IMR-90 (cell line): ENCODE measurements at regions not wholly inside any gene's neighbourhood (a gene's known extent, or its start where the extent isn't known, plus 50 kb on each side); places are given as distances from the start of the nearest gene placed in this dataset.

Source experiments
- ATAC-seq: fragments of 200-7000 bp; cut with Tn5 transposase; 2 replicates; pipeline ENCODE4 v1.9.1; 2020; ENCODE audit warnings: low read depth, mild to moderate bottlenecking, moderate library complexity
- BruUV-seq: library from RNA; stranded (reverse); fragments of 400-500 nt; replicated peaks from 2 replicates; lab custom pipeline; 2021; lab: Mats Ljungman, UMichigan
- CTCF ChIA-PET: fragments of 300-600 bp; formaldehyde crosslinking; extraction: SDS; loops from one replicate; lab custom pipeline; 2021; ENCODE audit warnings: antibody characterized with exemption; lab: Yijun Ruan, JAX
- POLR2A ChIA-PET: fragments of 300-600 bp; sonication (Branson Sonifier 250); formaldehyde crosslinking; loops from one replicate; lab custom pipeline; 2022; ENCODE audit warnings: antibody characterized with exemption; ENCODE audit not compliant: unreplicated experiment; lab: Charles Lee
- DNase-seq: peaks from one replicate; pipeline ENCODE4 v3.0.0; 2013
- H2AFZ ChIP-seq: replicated peaks from 2 replicates; pipeline ENCODE3; 2013; ENCODE audit warnings: low read length, mild to moderate bottlenecking; ENCODE audit not compliant: poor library complexity
- H2AK5ac ChIP-seq: 2 replicates; pipeline ENCODE4 v1.6.1; 2013; ENCODE audit warnings: low read depth, low read length, inconsistent platforms
- H2AK9ac ChIP-seq: replicated peaks from 2 replicates; pipeline ENCODE3; 2013; ENCODE audit warnings: mild to moderate bottlenecking, low read depth, low read length, moderate library complexity; ENCODE audit not compliant: poor library complexity
- H2BK120ac ChIP-seq: 2 replicates; pipeline ENCODE4 v1.6.1; 2013; ENCODE audit warnings: low read depth, low read length, inconsistent platforms
- H2BK15ac ChIP-seq: 3 replicates; pipeline ENCODE4 v1.6.1; 2013; ENCODE audit warnings: low read depth, low read length, inconsistent platforms
- H2BK20ac ChIP-seq: 2 replicates; pipeline ENCODE4 v1.6.1; 2013; ENCODE audit warnings: low read depth, mild to moderate bottlenecking, inconsistent platforms, low read length, moderate library complexity
- H2BK5ac ChIP-seq: 2 replicates; pipeline ENCODE4 v1.6.1; 2013; ENCODE audit warnings: mild to moderate bottlenecking, low read depth, low read length, inconsistent platforms; ENCODE audit not compliant: poor library complexity, severe bottlenecking
- H3K14ac ChIP-seq: replicated peaks from 2 replicates; pipeline ENCODE4 v1.6.1; 2013; ENCODE audit warnings: low read depth, low read length, inconsistent platforms
- H3K18ac ChIP-seq: 2 replicates; pipeline ENCODE4 v1.6.1; 2013; ENCODE audit warnings: low read depth, low read length, control low read depth
- H3K23ac ChIP-seq: 2 replicates; pipeline ENCODE4 v1.6.1; 2013; ENCODE audit warnings: low read depth, low read length, inconsistent platforms
- H3K27ac ChIP-seq: 2 replicates; pipeline ENCODE4 v1.5.1; 2013; ENCODE audit warnings: mild to moderate bottlenecking, control low read depth, low read length; ENCODE audit not compliant: insufficient read depth
- H3K27me3 ChIP-seq: 2 replicates; pipeline ENCODE4 v1.6.1; 2013; ENCODE audit warnings: low read length; ENCODE audit not compliant: control insufficient read depth, insufficient read depth
- H3K36me3 ChIP-seq: 2 replicates; pipeline ENCODE4 v1.6.1; 2013; ENCODE audit warnings: low read length, mixed read lengths; ENCODE audit not compliant: control insufficient read depth, insufficient read depth
- H3K4ac ChIP-seq: 2 replicates; pipeline ENCODE4 v1.6.1; 2013; ENCODE audit warnings: low read depth, low read length, inconsistent platforms
- H3K4me1 ChIP-seq: 2 replicates; pipeline ENCODE4 v1.6.1; 2013; ENCODE audit warnings: low read length, mixed read lengths; ENCODE audit not compliant: control insufficient read depth, insufficient read depth
- H3K4me2 ChIP-seq: 2 replicates; pipeline ENCODE4 v1.6.1; 2013; ENCODE audit warnings: low read depth, mild to moderate bottlenecking, control low read depth, low read length, moderate library complexity
- H3K4me3 ChIP-seq: 2 replicates; pipeline ENCODE4 v1.5.1; 2013; ENCODE audit warnings: low read depth, mild to moderate bottlenecking, control low read depth, low read length, moderate library complexity; ENCODE audit not compliant: insufficient read depth
- H3K56ac ChIP-seq: 2 replicates; pipeline ENCODE4 v1.6.1; 2013; ENCODE audit warnings: low read length, inconsistent platforms; ENCODE audit not compliant: insufficient read depth; ENCODE audit errors: extremely low read depth
- H3K79me1 ChIP-seq, 2 experiments: 2 replicates each; pipeline ENCODE4 v1.6.1; 2013; ENCODE audit warnings: low read length in 2 of 2, inconsistent platforms in 1 of 2, low read depth in 1 of 2
- H3K9ac ChIP-seq: 2 replicates; pipeline ENCODE4 v1.6.1; 2013; ENCODE audit warnings: low read depth, low read length, control low read depth
- H3K9me1 ChIP-seq: 2 replicates; pipeline ENCODE4 v1.6.1; 2013; ENCODE audit warnings: low read length, inconsistent platforms; ENCODE audit not compliant: insufficient read depth
- H3K9me3 ChIP-seq: 2 replicates; pipeline ENCODE4 v1.6.1; 2013; ENCODE audit warnings: low read length; ENCODE audit not compliant: control insufficient read depth, insufficient read depth
- H4K20me1 ChIP-seq: 2 replicates; pipeline ENCODE4 v1.6.1; 2013; ENCODE audit warnings: low read length, inconsistent platforms; ENCODE audit not compliant: insufficient read depth
- H4K5ac ChIP-seq: 2 replicates; pipeline ENCODE4 v1.6.1; 2013; ENCODE audit warnings: mild to moderate bottlenecking, low read depth, low read length, control low read depth
- H4K8ac ChIP-seq, 2 experiments: 2 replicates each; pipeline ENCODE4 v1.6.1; 2013; ENCODE audit warnings: low read depth in 2 of 2, low read length in 2 of 2, control low read depth in 1 of 2, inconsistent platforms in 1 of 2
- H4K91ac ChIP-seq: 2 replicates; pipeline ENCODE4 v1.6.1; 2013; ENCODE audit warnings: low read depth, low read length, inconsistent platforms; ENCODE audit not compliant: insufficient read depth
- NFE2L2 ChIP-seq: fragments of 150-350 bp; IDR thresholded peaks from 2 replicates; pipeline ENCODE4 v1.6.1; 2016; ENCODE audit warnings: low read depth, mild to moderate bottlenecking, low read length
- RFX5 ChIP-seq: IDR thresholded peaks from 2 replicates; pipeline ENCODE4 v1.8.0; 2012; ENCODE audit warnings: low read depth, mild to moderate bottlenecking, low read length, moderate library complexity
- WGBS, 2 experiments: methylation state at CpG; one replicate each; pipeline versions ENCODE4 v1.1.5 to v1.1.7; 2013; ENCODE audit warnings: missing lambda C conversion rate in 2 of 2; ENCODE audit not compliant: insufficient read length in 1 of 2; ENCODE audit errors: extremely low coverage in 2 of 2; 5-methylcytosine and 5-hydroxymethylcytosine counted together
- dilution Hi-C: fragments of 300-500 bp; cut with HindIII; formaldehyde crosslinking; loops from one replicate; pipeline ENCODE4 v1.14.3; 2018; ENCODE audit warnings: low sequenced_read_pairs; ENCODE audit not compliant: unreplicated experiment
- in situ Hi-C: fragments of 300-500 bp; cut with MboI; formaldehyde crosslinking; loops from 3 replicates; pipeline ENCODE4 v1.14.3; 2019; ENCODE audit warnings: low sequenced_read_pairs, inconsistent platforms, mixed read lengths
- intact Hi-C: fragments of 100-400 bp; cut with micrococcal nuclease; formaldehyde crosslinking; loops from 2 replicates; pipeline ENCODE4 v1.10.0; 2022
- TF ChIP-seq, protein P1 (sequence below): fragments of 150-350 bp; IDR thresholded peaks from 2 replicates; pipeline ENCODE4 v1.6.1; 2017; ENCODE audit warnings: mild to moderate bottlenecking, antibody characterized with exemption, low read length, low read depth

GRCh38 chr22:27201276-27201675 lies 543.9 kb downstream of the MIAT start:
- no peak overlapping the region for H2BK20ac ChIP-seq
- H2AK5ac ChIP-seq: no peak overlapping the region
- intact Hi-C loops (loop anchor here (5.0 kb wide), 1 partner anchor 601 kb away; the partner anchor contains the start of gene MN1), in situ Hi-C loops (no loop called here), dilution Hi-C loops (no loop called here)
- H3K4ac ChIP-seq: no peak overlapping the region
- POLR2A ChIA-PET: no interaction called here
- H3K56ac ChIP-seq: no peak overlapping the region
- no peak overlapping the region for H3K23ac ChIP-seq
- H3K9me1 ChIP-seq: peaks cover 2% of the 10 kb centered on the region; the same call in 1 of the 2 replicates
- H3K27me3 ChIP-seq: peaks cover 18% of the 10 kb centered on the region
- H3K9me3 ChIP-seq: peaks cover 5% of the 10 kb centered on the region
- no peak overlapping the region for H2BK120ac ChIP-seq
- no peak overlapping the region for H2AFZ ChIP-seq
- TF ChIP-seq, protein P1, sequence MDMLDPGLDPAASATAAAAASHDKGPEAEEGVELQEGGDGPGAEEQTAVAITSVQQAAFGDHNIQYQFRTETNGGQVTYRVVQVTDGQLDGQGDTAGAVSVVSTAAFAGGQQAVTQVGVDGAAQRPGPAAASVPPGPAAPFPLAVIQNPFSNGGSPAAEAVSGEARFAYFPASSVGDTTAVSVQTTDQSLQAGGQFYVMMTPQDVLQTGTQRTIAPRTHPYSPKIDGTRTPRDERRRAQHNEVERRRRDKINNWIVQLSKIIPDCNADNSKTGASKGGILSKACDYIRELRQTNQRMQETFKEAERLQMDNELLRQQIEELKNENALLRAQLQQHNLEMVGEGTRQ: no peak
- TF ChIP-seq RFX5: no peak
- TF ChIP-seq NFE2L2: no peak
- no peak overlapping the region for H3K9ac ChIP-seq
- H3K4me3 ChIP-seq: no peak overlapping the region
- H4K20me1 ChIP-seq: no peaks in the 10 kb centered on the region
- no peak overlapping the region for H2AK9ac ChIP-seq
- CTCF ChIA-PET: no interaction called here
- no peak overlapping the region for H3K4me2 ChIP-seq
- DNase-seq (no peak), ATAC-seq (no peak)
- H3K4me1 ChIP-seq: peaks cover 8% of the 10 kb centered on the region
- no peak overlapping the region for H3K14ac ChIP-seq
- H4K91ac ChIP-seq: no peak overlapping the region
- H2BK5ac ChIP-seq: no peak overlapping the region
- H2BK15ac ChIP-seq: no peak overlapping the region
- H3K27ac ChIP-seq: no peak overlapping the region
- H4K5ac ChIP-seq: no peak overlapping the region
- H3K79me1 ChIP-seq: no peaks in the 10 kb centered on the region
- WGBS, 2 experiments: 100% methylated on average over 1 of the region's 10 CpGs; no CpG with 5 or more reads in 1 of the 2 experiments
- no peak overlapping the region for H3K18ac ChIP-seq
- BruUV-seq: no TSS peak
- H3K36me3 ChIP-seq: no peaks in the 10 kb centered on the region
- H4K8ac ChIP-seq: no peak overlapping the region
